ENCODE measurements at regions not wholly inside any gene's neighbourhood (a gene's known extent, or its start where the extent isn't known, plus 50 kb on each side); places are given as distances from the start of the nearest gene placed in this dataset.
"Not testable (repeated sequence)": the region's sequence is repeated elsewhere in the genome, so short reads cannot be mapped to it uniquely, and the experiment has no call there.

DNA sequence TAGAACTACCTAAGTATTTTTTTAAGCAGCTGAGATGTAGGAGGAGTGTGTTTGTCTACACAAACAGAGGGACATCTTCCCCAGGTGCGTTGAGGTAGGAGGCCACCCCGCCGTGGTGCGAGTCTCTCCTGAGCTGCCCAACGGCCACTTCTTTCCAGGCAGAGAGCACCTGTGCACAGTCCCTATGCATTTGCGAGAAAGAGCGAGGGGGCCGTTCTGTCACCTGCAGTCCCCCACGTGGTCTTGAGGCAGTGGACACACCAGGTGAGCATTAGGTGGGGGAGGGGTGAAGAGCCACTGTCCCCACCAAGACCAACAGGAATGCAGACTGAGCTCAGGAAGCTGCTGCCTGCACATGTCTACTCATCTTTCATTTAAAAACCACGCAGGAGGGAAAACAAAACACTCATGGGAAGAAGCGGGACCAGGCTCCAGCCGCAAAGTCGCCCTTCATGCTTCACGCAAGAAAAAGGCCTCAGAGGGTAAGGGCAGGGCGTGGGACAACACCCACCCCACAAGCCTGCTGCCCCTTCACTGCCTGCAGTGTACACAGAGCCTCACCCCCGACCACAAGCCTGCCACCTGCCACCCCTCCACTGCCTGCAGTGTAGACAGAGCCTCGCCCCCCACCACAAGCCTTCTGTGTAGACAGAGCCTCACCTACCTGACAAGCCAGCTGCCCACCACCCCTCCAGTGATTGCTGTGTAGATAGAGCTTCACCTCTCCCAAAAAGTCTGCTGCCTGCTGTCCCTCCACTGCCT is 142.0 kb downstream of the DLL1 start:
- peaks cover 0 to 2% (median 0%) of the 10 kb centered on the region in 4 donors for H3K9me3 ChIP-seq
- no peak for DNase-seq (ENCODE audit: extremely low spot score)
- intact Hi-C loops (cut with DNase I), result no loop called here
- WGBS, result 80% methylated on average over 17 of the region's 17 CpGs
- no peak overlapping the region for H3K27ac ChIP-seq (replicated peaks in 1 of 4)
- H3K36me3 ChIP-seq, result no peaks in the 10 kb centered on the region
- H3K27me3 ChIP-seq, result peaks cover 0 to 5% (median 0%) of the 10 kb centered on the region in 4 donors
- peaks cover 25 to 45% (median 36%) of the 10 kb centered on the region in 4 donors for H3K4me1 ChIP-seq
- no peak overlapping the region for H3K4me3 ChIP-seq
- TF ChIP-seq, protein P1, sequence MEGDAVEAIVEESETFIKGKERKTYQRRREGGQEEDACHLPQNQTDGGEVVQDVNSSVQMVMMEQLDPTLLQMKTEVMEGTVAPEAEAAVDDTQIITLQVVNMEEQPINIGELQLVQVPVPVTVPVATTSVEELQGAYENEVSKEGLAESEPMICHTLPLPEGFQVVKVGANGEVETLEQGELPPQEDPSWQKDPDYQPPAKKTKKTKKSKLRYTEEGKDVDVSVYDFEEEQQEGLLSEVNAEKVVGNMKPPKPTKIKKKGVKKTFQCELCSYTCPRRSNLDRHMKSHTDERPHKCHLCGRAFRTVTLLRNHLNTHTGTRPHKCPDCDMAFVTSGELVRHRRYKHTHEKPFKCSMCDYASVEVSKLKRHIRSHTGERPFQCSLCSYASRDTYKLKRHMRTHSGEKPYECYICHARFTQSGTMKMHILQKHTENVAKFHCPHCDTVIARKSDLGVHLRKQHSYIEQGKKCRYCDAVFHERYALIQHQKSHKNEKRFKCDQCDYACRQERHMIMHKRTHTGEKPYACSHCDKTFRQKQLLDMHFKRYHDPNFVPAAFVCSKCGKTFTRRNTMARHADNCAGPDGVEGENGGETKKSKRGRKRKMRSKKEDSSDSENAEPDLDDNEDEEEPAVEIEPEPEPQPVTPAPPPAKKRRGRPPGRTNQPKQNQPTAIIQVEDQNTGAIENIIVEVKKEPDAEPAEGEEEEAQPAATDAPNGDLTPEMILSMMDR (IDR thresholded peaks at IDR 0.05), result no peak
- TF ChIP-seq POLR2AphosphoS5 (IDR thresholded peaks at IDR 0.05) (no peak), EP300 (IDR thresholded peaks at IDR 0.05) (no peak), POLR2A (IDR thresholded peaks at IDR 0.05; ENCODE audit: low read depth) (no peak)

DNA sequence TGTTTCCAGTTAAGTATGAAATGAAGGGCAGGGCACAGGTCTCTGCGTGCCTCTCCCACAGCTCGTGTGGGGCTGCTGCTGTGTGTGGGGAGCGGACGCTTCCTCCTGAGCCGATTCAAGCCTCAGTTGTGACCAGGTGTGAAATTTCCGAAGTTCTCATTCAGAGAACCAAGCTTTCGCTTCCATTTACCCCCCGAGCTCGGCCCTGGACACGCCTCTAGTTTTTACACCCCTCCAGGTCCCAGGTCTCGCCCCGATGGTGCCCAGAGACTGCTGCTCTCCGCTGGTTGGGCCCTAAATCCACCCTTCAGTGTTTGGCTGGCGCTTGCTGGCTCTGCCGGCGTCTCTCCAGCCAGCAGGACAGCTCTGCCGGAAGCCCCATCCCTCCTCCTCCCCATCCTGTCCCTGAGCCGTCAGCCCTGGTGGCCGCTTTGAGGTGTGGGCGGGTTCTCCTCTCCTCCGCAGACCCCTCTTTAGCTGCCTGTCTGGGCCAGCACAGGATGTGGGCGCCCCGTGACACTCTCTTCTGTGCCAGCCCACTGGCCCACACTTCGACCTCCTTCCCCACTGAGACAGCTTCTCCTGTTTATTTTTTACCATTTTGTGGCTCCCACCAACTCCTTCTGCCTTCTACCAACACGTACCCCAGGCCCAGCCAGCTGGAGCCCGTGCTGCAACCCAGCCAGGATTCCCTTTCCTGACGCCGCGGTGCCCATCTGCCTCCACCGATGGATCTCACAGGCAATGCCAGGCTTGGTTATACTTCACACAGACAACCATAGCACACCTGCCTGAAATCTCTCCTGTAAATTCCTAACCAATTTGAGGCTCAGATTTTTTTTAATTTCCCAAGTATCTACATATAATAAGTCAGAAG is 142.8 kb downstream of the DLL1 start:
- Histone ChIP-seq H3K27me3 (peaks cover 0 to 5% (median 0%) of the 10 kb centered on the region in 4 donors), H3K36me3 (no peaks in the 10 kb centered on the region), H3K27ac (replicated peaks in 1 of 4) (no peak overlapping the region), H3K4me1 (peaks cover 19 to 36% (median 29%) of the 10 kb centered on the region in 4 donors), H3K9me3 (peaks cover 0 to 2% (median 0%) of the 10 kb centered on the region in 4 donors), H3K4me3 (no peak overlapping the region)
- DNase-seq (ENCODE audit: extremely low spot score), result no peak
- TF ChIP-seq POLR2AphosphoS5 (IDR thresholded peaks at IDR 0.05) (no peak), POLR2A (IDR thresholded peaks at IDR 0.05; ENCODE audit: low read depth) (no peak), EP300 (IDR thresholded peaks at IDR 0.05) (no peak)
- TF ChIP-seq, protein P1 (IDR thresholded peaks at IDR 0.05), result no peak
- intact Hi-C loops (cut with DNase I), result no loop called here
- 62% methylated on average over 27 of the region's 30 CpGs for WGBS

DNA sequence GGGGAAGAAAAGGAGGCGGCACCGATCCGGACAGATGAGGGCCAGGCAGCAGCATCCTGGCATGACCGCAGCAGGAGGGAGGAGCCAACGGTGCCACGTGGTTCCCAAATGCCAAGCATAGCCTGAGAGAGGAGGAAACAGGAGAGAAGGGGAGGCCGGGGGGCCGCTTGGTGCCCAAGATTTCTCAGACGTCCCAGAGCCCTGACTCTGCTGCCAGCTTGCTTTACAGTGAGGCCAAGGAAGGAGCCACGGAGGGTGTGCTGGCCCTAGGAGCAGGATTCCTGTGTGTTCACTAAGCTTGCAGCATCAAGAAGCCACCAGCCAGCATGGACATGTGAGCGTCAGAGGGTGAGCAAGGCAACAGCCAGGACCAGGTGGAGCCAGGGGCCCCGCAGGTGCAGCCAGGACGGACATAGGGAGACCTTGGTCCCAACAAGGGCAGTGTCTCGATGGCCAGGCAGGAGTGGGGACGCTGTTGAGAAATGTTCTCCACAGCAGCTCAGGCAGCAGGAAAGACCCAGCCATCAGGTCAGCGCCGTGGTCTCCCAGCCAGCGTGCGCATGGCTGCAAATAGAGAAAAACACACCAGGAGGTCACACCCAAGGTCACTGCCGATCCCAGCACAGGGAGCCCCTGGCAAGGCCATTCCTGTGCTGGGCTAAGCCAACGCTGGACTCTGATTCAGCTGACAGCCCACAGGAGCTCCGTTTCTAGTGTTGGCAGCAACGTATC is 143.7 kb downstream of the DLL1 start:
- Histone ChIP-seq H3K36me3 (no peaks in the 10 kb centered on the region), H3K4me1 (peaks cover 12 to 28% (median 21%) of the 10 kb centered on the region in 4 donors), H3K27ac (replicated peaks in 1 of 4) (no peak overlapping the region), H3K9me3 (peaks cover 0 to 2% (median 0%) of the 10 kb centered on the region in 4 donors), H3K4me3 (no peak overlapping the region), H3K27me3 (peaks cover 0 to 5% (median 0%) of the 10 kb centered on the region in 4 donors)
- WGBS, result 81% methylated on average over 23 of the region's 23 CpGs
- DNase-seq (ENCODE audit: extremely low spot score), result no peak
- TF ChIP-seq POLR2A (IDR thresholded peaks at IDR 0.05; ENCODE audit: low read depth) (no peak), POLR2AphosphoS5 (IDR thresholded peaks at IDR 0.05) (no peak), EP300 (IDR thresholded peaks at IDR 0.05) (no peak)
- TF ChIP-seq, protein P1 (IDR thresholded peaks at IDR 0.05), result no peak
- intact Hi-C loops (cut with DNase I), result no loop called here

DNA sequence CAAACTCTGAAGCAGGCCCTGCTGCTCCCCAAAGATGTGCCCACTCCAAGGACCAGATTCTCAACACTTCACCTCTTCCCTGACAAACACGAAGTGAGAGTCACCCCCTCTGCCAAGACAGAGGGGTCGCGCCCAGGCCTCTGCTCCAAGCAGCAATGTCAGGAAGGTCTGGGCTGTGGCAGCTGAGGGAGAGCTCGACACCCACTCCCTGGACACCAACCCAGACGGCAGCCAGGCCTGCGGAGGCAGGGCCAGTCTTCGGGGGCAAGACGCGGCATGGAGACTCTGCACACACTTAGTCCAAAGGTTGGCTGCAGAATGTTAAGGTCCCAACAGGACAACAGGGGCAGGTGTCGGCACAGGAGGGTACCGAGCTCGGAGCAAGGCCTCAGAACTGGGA is 144.2 kb downstream of the DLL1 start:
- Histone ChIP-seq H3K27ac (replicated peaks in 1 of 4) (no peak overlapping the region), H3K36me3 (no peaks in the 10 kb centered on the region), H3K9me3 (peaks cover 0 to 2% (median 0%) of the 10 kb centered on the region in 4 donors), H3K4me1 (peaks cover 12 to 23% (median 16%) of the 10 kb centered on the region in 4 donors), H3K4me3 (no peak overlapping the region), H3K27me3 (peaks cover 0 to 5% (median 0%) of the 10 kb centered on the region in 4 donors)
- 75% methylated on average over 10 of the region's 12 CpGs for WGBS
- intact Hi-C loops (cut with DNase I), result no loop called here
- DNase-seq (ENCODE audit: extremely low spot score), result no peak
- no peak for TF ChIP-seq EP300 (IDR thresholded peaks at IDR 0.05)
- TF ChIP-seq POLR2A (IDR thresholded peaks at IDR 0.05; ENCODE audit: low read depth), result no peak
- no peak for TF ChIP-seq POLR2AphosphoS5 (IDR thresholded peaks at IDR 0.05)
- TF ChIP-seq, protein P1 (IDR thresholded peaks at IDR 0.05), result no peak

DNA sequence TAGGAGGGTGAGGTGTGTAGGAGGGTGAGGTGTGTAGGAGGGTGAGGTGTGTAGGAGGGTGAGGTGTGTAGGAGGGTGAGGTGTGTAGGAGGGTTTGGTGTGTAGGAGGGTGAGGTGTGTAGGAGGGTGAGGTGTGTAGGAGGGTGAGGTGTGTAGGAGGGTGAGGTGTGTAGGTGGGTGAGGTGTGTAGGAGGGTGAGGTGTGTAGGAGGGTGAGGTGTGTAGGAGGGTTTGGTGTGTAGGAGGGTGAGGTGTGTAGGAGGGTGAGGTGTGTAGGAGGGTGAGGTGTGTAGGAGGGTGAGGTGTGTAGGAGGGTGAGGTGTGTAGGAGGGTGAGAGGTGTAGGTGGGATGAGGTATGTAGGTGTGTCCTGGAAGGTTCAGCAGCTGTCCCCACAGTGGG is 144.7 kb downstream of the DLL1 start:
- H3K36me3 ChIP-seq; intact Hi-C loops (cut with DNase I); DNase-seq (ENCODE audit: extremely low spot score): not testable (repeated sequence)

DNA sequence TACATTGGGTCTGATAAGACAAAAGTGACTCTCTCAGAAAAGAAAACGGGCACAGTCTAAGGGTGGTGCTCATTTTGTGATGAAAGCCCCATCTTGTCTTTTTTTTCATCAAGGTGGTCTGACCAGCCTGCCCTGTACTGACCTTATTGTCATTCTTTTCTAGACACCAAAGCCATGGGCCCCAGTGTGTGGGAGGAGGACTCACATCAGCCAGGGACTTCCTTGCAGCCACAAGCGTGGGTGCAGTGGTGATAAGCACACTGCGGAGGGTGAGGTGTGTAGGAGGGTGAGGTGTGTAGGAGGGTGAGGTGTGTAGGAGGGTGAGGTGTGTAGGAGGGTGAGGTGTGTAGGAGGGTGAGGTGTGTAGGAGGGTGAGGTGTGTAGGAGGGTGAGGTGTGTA is 145.2 kb downstream of the DLL1 start:
- H3K4me3 ChIP-seq; H3K27ac ChIP-seq (replicated peaks in 1 of 4); H3K9me3 ChIP-seq; DNase-seq (ENCODE audit: extremely low spot score); H3K36me3 ChIP-seq; H3K27me3 ChIP-seq; intact Hi-C loops (cut with DNase I): not testable (repeated sequence)
- H3K4me1 ChIP-seq, result peaks cover 5 to 16% (median 12%) of the 10 kb centered on the region in 4 donors
- WGBS, result 71% methylated on average over 3 of the region's 3 CpGs

More for the DNA sequence above, 144.7 kb downstream of the DLL1 start:
- not testable (repeated sequence) for H3K4me3 ChIP-seq; H3K9me3 ChIP-seq; H3K27ac ChIP-seq (replicated peaks in 1 of 4); H3K27me3 ChIP-seq
- H3K4me1 ChIP-seq, result peaks cover 9 to 18% (median 13%) of the 10 kb centered on the region in 4 donors

All from esophagus muscularis mucosa (tissue), 4 donors.